Activated CD8-positive, alpha-beta T cell treated with anti-CD3 and anti-CD28 coated beads, Interleukin-2, amount 10 ng/mL, durations not matched to agents 7 days and 5 days (primary cell): ENCODE measurements at regions not wholly inside any gene's neighbourhood (a gene's known extent, or its start where the extent isn't known, plus 50 kb on each side); places are given as distances from the start of the nearest gene placed in this dataset.

Experiments
- ATAC-seq: fragments of 150-1000 bp; cut with Tn5 transposase; one replicate; pipeline ENCODE4 v1.10.0; 2021; ENCODE audit warnings: moderate library complexity
- CTCF ChIA-PET: fragments of 350-600 bp; sonication (Branson Sonifier 250); formaldehyde crosslinking; loops from one replicate; lab custom pipeline; 2021; ENCODE audit warnings: antibody characterized with exemption; lab: Charles Lee
- POLR2A ChIA-PET: fragments of 350-600 bp; sonication (Branson Sonifier 250); formaldehyde crosslinking; loops from one replicate; lab custom pipeline; 2021; ENCODE audit warnings: antibody characterized with exemption; lab: Charles Lee
- DNase-seq: peaks from one replicate; pipeline ENCODE4 v3.0.0-alpha.2; 2020
- H3K27ac Mint-ChIP-seq: one replicate; pipeline ENCODE4 v1.8.0; 2021; ENCODE audit warnings: mild to moderate bottlenecking, mixed read lengths
- H3K27me3 Mint-ChIP-seq: one replicate; pipeline ENCODE4 v1.8.0; 2021; ENCODE audit warnings: low read depth, mixed read lengths
- H3K36me3 Mint-ChIP-seq: one replicate; pipeline ENCODE4 v1.8.0; 2021; ENCODE audit warnings: low read depth, mixed read lengths
- H3K4me1 Mint-ChIP-seq: one replicate; pipeline ENCODE4 v1.8.0; 2021; ENCODE audit warnings: low read depth, mixed read lengths
- H3K4me3 Mint-ChIP-seq: one replicate; pipeline ENCODE4 v1.8.0; 2021; ENCODE audit warnings: mild to moderate bottlenecking, mixed read lengths
- H3K9me3 Mint-ChIP-seq: one replicate; pipeline ENCODE4 v1.8.0; 2022; ENCODE audit warnings: mixed read lengths; ENCODE audit not compliant: insufficient read depth

DNA sequence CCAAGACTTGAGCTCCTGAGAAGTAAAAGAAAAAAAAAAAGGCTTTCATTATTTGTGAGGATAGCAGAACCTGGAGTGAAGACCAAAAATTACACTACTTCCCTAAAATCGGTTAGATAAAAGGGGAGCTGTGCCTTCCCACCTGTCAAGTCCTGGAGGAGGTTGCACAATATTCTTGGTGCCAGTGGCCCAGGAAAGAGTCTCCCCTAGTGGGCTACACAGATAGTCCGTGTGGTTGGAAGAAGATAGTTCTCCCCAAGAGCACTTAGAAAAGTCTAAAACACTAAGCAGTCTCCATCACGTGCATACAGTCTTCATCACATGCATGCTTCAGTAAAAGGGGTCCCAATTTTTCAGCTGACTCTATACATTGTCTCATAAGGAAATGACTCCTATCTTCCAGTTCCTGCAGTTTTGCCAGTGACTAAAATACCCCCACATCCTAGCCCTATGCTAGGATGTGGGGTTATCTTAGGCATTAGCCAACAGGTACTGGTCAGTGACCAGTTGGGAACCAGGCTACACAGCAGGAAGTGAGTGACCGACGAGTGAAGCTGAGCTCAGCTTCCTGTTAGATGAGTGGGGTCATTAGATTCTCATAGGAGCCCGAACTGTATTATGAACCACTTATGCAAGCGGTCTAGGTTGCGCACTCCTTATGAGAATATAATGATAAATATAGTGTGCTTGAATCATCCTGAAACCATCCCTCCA, 199.5 kb upstream of the FAM83B start:
- DNase-seq, result no peak
- H3K27me3 Mint-ChIP-seq, result no peaks in the 10 kb centered on the region
- H3K4me3 Mint-ChIP-seq, result no peak overlapping the region
- ChIA-PET POLR2A (no interaction called here), CTCF (no interaction called here)
- no peak overlapping the region for H3K27ac Mint-ChIP-seq
- no peaks in the 10 kb centered on the region for H3K4me1 Mint-ChIP-seq
- no peak for ATAC-seq
- H3K9me3 Mint-ChIP-seq, result peaks cover 3% of the 10 kb centered on the region
- no peaks in the 10 kb centered on the region for H3K36me3 Mint-ChIP-seq

DNA sequence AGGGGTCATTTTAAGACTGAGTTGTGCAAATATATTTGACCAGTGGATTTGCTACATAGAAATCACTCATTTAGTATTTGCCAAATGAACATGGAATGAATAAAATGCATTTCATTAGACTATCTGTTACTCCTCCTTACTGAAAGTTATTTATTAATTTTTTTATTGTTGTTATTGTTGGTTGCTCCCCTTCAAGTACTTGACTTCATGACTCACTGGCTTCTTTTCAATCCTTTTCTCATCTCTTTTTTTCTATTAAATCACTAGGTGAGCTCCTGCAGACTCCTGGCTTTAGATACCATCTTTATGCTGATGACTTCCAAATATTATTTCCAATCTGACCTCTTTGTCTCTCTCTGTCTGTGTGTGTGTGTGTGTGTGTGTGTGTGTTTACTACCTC, 192.2 kb upstream of the FAM83B start:
- H3K27me3 Mint-ChIP-seq, result no peaks in the 10 kb centered on the region
- no peak overlapping the region for H3K27ac Mint-ChIP-seq
- H3K4me1 Mint-ChIP-seq, result no peaks in the 10 kb centered on the region
- ATAC-seq, result no peak
- CTCF ChIA-PET, result interaction anchor here (0.7 kb wide), 1 partner anchor 1172 kb away, joined by 3 read pairs; no protein-coding TSS in a partner anchor
- POLR2A ChIA-PET, result no interaction called here
- no peak overlapping the region for H3K4me3 Mint-ChIP-seq
- peaks cover 3% of the 10 kb centered on the region for H3K9me3 Mint-ChIP-seq
- no peak for DNase-seq
- H3K36me3 Mint-ChIP-seq, result no peaks in the 10 kb centered on the region

DNA sequence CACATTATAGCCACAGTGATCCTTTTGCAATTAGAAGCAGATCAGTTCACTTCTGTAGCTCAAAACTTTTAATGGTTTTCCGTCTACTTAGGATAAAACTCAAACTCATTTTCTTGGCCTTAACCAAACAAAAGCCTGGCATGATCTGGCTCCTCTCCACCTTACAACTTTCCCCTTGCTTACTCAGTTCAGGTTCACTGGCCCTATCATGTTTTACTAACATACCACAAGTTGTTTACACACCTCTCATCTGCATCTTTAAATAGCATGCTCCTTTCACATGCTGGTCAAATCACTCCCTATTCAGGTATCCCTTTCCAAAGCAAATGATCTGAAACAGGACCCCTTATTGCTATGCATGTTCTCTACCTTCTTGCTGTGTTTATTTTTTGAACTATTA, 191.4 kb upstream of the FAM83B start:
- ATAC-seq (no peak), DNase-seq (no peak)
- H3K4me1 Mint-ChIP-seq, result no peaks in the 10 kb centered on the region
- ChIA-PET CTCF (no interaction called here), POLR2A (no interaction called here)
- no peaks in the 10 kb centered on the region for H3K27me3 Mint-ChIP-seq
- H3K27ac Mint-ChIP-seq, result no peak overlapping the region
- peaks cover 3% of the 10 kb centered on the region for H3K9me3 Mint-ChIP-seq
- no peaks in the 10 kb centered on the region for H3K36me3 Mint-ChIP-seq
- H3K4me3 Mint-ChIP-seq, result no peak overlapping the region

DNA sequence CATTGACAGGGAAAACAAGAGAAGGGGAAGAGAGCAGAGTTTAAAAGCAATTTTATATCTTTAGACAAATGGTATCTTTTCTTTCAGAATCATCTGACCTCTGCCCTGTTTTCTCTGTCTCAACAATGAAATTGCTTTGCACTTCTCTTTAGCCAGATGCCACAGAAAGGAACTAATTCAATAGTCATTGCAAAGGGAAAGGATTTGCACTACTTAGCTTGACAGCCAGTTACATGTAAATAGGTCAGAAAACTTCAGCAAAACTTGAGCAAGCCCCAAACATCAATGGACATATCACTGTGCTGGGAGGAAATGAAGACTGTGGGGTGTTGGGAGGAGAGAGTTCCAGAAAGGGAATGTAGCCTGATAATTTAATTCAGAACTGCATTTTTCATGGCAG, 181.3 kb upstream of the FAM83B start:
- ChIA-PET POLR2A (no interaction called here), CTCF (no interaction called here)
- no peaks in the 10 kb centered on the region for H3K4me1 Mint-ChIP-seq

DNA sequence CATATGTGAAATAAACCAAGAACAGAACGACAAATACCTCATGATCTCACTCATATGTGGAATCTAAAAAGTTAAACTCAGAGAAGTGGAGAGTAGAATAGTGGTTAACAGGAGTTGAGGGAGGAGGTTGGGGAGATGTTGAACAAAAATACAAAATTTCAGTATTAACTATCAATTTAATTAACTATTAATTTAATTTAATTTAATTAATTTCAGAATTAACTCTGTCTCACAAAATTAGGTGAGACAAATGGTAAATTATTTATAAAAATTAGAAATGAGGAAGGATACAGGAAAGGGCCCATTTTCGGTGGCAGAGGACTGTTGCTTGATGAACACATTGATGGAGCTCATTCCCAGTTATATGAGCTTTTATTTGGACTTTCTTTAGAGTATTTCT, 166.0 kb upstream of the FAM83B start:
- Mint-ChIP-seq H3K4me3 (no peak overlapping the region), H3K27me3 (no peaks in the 10 kb centered on the region), H3K9me3 (no peaks in the 10 kb centered on the region), H3K36me3 (no peaks in the 10 kb centered on the region), H3K4me1 (no peaks in the 10 kb centered on the region), H3K27ac (no peak overlapping the region)
- ChIA-PET POLR2A (no interaction called here), CTCF (no interaction called here)
- DNase-seq (no peak), ATAC-seq (no peak)

More for the DNA sequence above, 181.3 kb upstream of the FAM83B start:
- DNase-seq (no peak), ATAC-seq (no peak)
- no peaks in the 10 kb centered on the region for H3K27me3 Mint-ChIP-seq
- no peaks in the 10 kb centered on the region for H3K36me3 Mint-ChIP-seq
- peaks cover 12% of the 10 kb centered on the region for H3K9me3 Mint-ChIP-seq
- H3K4me3 Mint-ChIP-seq, result no peak overlapping the region
- no peak overlapping the region for H3K27ac Mint-ChIP-seq

DNA sequence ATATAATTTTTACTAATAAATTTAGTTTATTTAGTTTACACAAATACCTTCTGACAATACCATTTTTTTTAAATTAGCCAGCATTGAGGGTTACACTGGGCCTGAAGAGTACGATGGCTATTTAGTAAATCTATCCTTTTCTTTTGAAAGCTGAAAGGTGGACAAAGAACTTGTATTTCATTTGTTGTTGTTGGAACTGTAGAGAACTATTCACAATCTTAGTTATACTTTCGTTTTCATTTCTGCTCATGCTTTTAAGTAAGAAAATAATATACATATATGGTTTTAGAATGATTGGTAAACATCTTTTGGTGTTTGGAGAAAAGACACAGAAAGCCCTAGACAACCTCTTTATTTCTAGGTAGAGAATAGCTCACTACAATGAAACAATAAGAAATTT, 165.3 kb upstream of the FAM83B start:
- Mint-ChIP-seq H3K27me3 (no peaks in the 10 kb centered on the region), H3K27ac (no peak overlapping the region), H3K4me1 (no peaks in the 10 kb centered on the region), H3K9me3 (no peaks in the 10 kb centered on the region), H3K36me3 (no peaks in the 10 kb centered on the region), H3K4me3 (no peak overlapping the region)
- CTCF ChIA-PET, result no interaction called here
- ATAC-seq (no peak), DNase-seq (no peak)
- POLR2A ChIA-PET, result no interaction called here

DNA sequence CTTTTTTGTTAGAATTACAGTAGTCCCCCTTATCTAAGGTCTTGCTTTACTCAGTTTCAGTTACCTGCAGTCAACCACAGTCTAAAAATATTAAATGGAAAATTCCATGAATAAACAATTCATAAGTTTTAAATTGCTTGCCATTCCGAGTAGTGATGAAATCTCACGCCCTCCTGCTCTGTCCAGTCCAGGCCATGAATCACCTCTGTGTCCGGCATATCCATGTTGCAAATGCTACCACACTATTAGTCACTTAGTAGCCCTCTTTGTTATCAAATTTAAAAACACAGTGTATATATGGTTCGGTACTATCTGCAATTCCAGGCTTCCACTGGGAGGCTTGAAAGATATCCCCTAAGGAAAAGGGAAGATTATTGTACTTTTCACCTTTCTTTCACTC, 164.6 kb upstream of the FAM83B start:
- no peaks in the 10 kb centered on the region for H3K9me3 Mint-ChIP-seq
- no peak overlapping the region for H3K4me3 Mint-ChIP-seq
- H3K36me3 Mint-ChIP-seq, result no peaks in the 10 kb centered on the region
- ChIA-PET POLR2A (no interaction called here), CTCF (no interaction called here)
- H3K4me1 Mint-ChIP-seq, result no peaks in the 10 kb centered on the region
- H3K27ac Mint-ChIP-seq, result no peak overlapping the region
- ATAC-seq (no peak), DNase-seq (no peak)
- H3K27me3 Mint-ChIP-seq, result no peaks in the 10 kb centered on the region

DNA sequence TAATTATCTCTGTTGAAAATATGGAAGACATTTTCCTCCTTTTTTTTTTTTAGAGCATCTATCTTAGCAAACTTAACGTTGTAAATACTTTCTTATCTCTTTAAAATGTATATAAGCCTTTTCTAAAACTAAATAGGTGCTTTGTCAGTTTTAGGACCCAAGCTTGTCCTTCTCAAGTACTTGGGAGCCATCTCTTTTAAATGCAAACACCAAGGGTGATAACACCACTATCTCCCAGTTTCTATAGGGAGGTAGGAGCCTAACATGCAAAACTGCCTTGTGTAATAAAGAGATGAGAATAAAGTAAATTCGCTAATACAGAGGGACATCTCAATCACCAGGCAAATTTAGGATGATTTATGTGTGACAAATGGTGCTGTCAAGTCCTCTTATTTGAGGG, 157.0 kb upstream of the FAM83B start:
- ChIA-PET POLR2A (no interaction called here), CTCF (no interaction called here)
- Mint-ChIP-seq H3K4me1 (no peaks in the 10 kb centered on the region), H3K9me3 (no peaks in the 10 kb centered on the region), H3K27me3 (no peaks in the 10 kb centered on the region), H3K36me3 (no peaks in the 10 kb centered on the region), H3K4me3 (no peak overlapping the region), H3K27ac (no peak overlapping the region)
- DNase-seq (no peak), ATAC-seq (no peak)

DNA sequence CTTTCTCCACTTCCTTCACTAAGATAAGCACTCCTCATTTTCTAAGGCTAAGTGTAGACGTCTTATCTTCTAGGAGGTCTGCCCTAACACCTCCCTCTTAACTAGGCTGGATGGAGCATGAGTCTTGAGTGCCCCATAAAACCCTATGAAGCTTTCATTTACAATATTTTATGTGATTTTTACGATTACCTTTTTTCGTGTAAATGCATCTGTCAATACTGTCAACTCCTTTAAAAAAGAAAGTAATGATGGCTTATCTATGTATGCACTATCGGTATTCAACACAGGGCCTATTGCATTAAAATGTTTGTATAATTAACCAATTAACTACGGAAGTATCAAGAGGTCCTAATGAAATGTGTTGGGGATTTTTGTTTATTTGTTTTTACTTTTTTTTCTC, 156.0 kb upstream of the FAM83B start:
- Mint-ChIP-seq H3K9me3 (no peaks in the 10 kb centered on the region), H3K27me3 (no peaks in the 10 kb centered on the region), H3K4me1 (no peaks in the 10 kb centered on the region), H3K36me3 (no peaks in the 10 kb centered on the region), H3K27ac (no peak overlapping the region), H3K4me3 (no peak overlapping the region)
- DNase-seq (no peak), ATAC-seq (no peak)
- ChIA-PET POLR2A (no interaction called here), CTCF (no interaction called here)

DNA sequence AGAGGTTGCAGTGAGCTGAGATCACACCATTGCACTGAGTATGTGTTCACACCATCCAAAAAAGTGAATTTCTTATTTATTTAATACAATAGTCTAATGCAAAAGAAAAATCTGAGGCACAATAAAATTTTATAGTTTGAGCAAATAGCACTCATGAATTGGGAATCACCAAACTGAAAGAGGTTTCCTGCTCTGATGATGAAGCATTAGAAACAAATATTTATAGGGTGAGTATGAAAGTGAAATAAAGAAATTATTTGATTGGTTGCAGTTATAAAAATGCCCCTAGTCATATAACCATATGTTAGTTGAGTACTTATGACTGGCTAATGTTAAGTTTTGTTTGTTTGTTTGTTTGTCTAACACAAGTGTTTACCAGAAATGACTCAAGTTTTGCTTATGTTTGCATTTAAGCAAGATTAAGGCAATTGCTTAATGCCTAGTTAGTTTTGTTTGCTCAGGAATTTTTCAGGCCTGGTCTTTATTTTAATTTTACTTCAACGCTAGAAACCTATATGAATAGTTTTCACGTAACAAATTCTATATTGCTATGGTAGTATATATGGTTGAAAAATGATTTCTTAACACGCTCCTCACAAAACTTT, 151.5 kb upstream of the FAM83B start:
- Mint-ChIP-seq H3K27me3 (no peaks in the 10 kb centered on the region), H3K36me3 (no peaks in the 10 kb centered on the region), H3K4me1 (no peaks in the 10 kb centered on the region), H3K9me3 (no peaks in the 10 kb centered on the region), H3K27ac (no peak overlapping the region), H3K4me3 (no peak overlapping the region)
- ATAC-seq, result no peak
- POLR2A ChIA-PET, result no interaction called here
- DNase-seq, result no peak
- CTCF ChIA-PET, result no interaction called here

DNA sequence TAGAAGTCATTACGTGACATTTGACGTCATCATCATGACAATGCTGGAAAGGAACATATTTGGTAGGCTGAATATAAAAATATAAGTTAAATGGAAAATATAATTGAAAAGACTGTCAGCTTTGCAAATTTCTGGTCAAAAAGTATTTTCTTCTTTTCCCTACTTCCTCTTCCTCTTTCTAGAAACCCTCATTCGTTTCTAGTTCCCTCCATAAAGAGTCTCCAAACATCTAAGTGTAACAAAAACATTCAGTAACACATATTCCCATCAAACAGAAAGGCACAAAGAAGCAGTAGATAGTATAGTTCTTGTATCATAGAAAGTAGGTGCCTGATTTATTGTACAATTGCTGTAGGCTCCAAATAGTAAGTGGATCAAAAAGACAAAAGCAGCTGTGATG, 150.8 kb upstream of the FAM83B start:
- Mint-ChIP-seq H3K27ac (no peak overlapping the region), H3K4me1 (no peaks in the 10 kb centered on the region), H3K4me3 (no peak overlapping the region), H3K9me3 (no peaks in the 10 kb centered on the region), H3K27me3 (no peaks in the 10 kb centered on the region), H3K36me3 (no peaks in the 10 kb centered on the region)
- no peak for ATAC-seq
- no peak for DNase-seq
- CTCF ChIA-PET, result no interaction called here
- POLR2A ChIA-PET, result no interaction called here

DNA sequence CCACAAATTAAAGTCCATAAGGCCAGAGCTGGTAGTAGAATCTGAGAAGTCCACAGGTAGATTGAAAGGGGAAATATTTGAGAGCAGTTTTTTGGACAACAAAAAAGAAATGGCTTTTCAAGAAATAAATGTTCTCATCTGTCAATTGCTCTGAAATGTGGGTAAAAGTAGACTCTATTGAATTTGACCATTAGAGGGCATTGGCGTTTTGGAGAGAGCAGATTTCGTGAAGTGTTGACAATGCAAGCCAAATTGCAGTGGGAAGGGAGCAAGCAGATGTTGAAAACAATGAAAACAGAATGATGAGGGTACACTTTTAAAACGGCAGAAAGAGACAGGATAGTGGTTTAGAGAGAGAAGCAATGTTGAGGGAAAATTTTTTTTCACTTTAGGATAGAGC, 149.1 kb upstream of the FAM83B start:
- H3K36me3 Mint-ChIP-seq, result no peaks in the 10 kb centered on the region
- H3K27ac Mint-ChIP-seq, result no peak overlapping the region
- CTCF ChIA-PET, result no interaction called here
- POLR2A ChIA-PET, result no interaction called here
- no peak overlapping the region for H3K4me3 Mint-ChIP-seq
- no peaks in the 10 kb centered on the region for H3K9me3 Mint-ChIP-seq
- no peak for ATAC-seq
- H3K4me1 Mint-ChIP-seq, result no peaks in the 10 kb centered on the region
- no peaks in the 10 kb centered on the region for H3K27me3 Mint-ChIP-seq
- no peak for DNase-seq

DNA sequence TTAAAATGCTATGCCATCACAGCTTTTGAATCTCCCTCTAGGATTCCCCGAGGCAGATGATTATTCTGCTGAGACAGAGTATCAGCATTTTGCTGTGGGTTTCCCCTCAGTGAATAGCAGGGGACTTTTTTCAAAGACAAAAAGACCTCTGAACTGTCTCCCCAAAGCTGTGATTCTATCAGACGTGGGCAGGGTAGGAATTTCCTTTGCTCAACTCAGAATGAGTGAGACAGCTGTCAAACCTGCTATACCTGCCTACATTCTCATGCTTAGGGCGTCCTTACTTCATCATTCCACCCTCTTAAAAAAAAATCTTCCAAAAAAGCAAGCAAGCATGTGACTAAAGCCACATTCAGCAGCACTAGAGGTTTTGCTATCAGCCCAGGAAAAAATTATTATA, 147.6 kb upstream of the FAM83B start:
- CTCF ChIA-PET, result no interaction called here
- DNase-seq (no peak), ATAC-seq (no peak)
- no peaks in the 10 kb centered on the region for H3K4me1 Mint-ChIP-seq
- POLR2A ChIA-PET, result no interaction called here
- H3K4me3 Mint-ChIP-seq, result no peak overlapping the region
- no peaks in the 10 kb centered on the region for H3K9me3 Mint-ChIP-seq
- H3K36me3 Mint-ChIP-seq, result no peaks in the 10 kb centered on the region
- no peaks in the 10 kb centered on the region for H3K27me3 Mint-ChIP-seq
- no peak overlapping the region for H3K27ac Mint-ChIP-seq
